Left ventricle myocardium inferior (tissue), 1 donor: ENCODE measurements at regions not wholly inside any gene's neighbourhood (a gene's known extent, or its start where the extent isn't known, plus 50 kb on each side); places are given as distances from the start of the nearest gene placed in this dataset.

Experiments used
- DNase-seq: peaks from one replicate; pipeline ENCODE4 v3.0.0-alpha.2; 2020
- H3K27ac ChIP-seq: fragments of 200-600 bp; replicated peaks from 2 replicates; pipeline ENCODE4 v1.8.0; 2021
- H3K27me3 ChIP-seq: fragments of 200-600 bp; 2 replicates; pipeline ENCODE4 v1.8.0; 2021; ENCODE audit warnings: low read depth
- H3K36me3 ChIP-seq: fragments of 200-600 bp; 2 replicates; pipeline ENCODE4 v1.8.0; 2021
- H3K4me1 ChIP-seq: fragments of 200-600 bp; 2 replicates; pipeline ENCODE4 v1.8.0; 2021
- H3K4me3 ChIP-seq: fragments of 200-600 bp; 2 replicates; pipeline ENCODE4 v1.8.0; 2021; ENCODE audit warnings: mild to moderate bottlenecking, moderate library complexity
- H3K9me3 ChIP-seq: fragments of 200-600 bp; replicated peaks from 2 replicates; pipeline ENCODE4 v1.8.0; 2021
- CTCF ChIP-seq: fragments of 200-600 bp; IDR thresholded peaks from 2 replicates; pipeline ENCODE4 v1.8.0; 2021; ENCODE audit warnings: antibody characterized with exemption, mild to moderate bottlenecking, borderline replicate concordance
- intact Hi-C: fragments of 100-400 bp; cut with micrococcal nuclease; formaldehyde crosslinking; loops from one replicate; pipeline ENCODE4 v1.11.0; 2022
- donor health status: DM: no; HTN: yes; CAD: no; lungs with severe emphysema.

- no peak overlapping the region for H3K4me3 ChIP-seq
- peaks cover 100% of the 10 kb centered on the region for H3K4me1 ChIP-seq
- no peaks in the 10 kb centered on the region for H3K9me3 ChIP-seq
- peak; percentile 84 for DNase-seq
- no peaks in the 10 kb centered on the region for H3K27me3 ChIP-seq
- intact Hi-C loops = no loop called here
- peak overlapping the region; percentile 83 for H3K27ac ChIP-seq
- TF ChIP-seq CTCF = no peak
- H3K36me3 ChIP-seq = peaks cover 15% of the 10 kb centered on the region
Measured at GRCh38 chr12:124497658-124498057, 69.8 kb downstream of the NCOR2 start.

- intact Hi-C loops = no loop called here
Measured at GRCh38 chr12:124497039-124497438, 70.4 kb downstream of the NCOR2 start.

GRCh38 chr12:124496584-124496983, 70.8 kb downstream of the NCOR2 start:
- TF ChIP-seq CTCF = no peak
- peaks cover 100% of the 10 kb centered on the region for H3K4me1 ChIP-seq
- H3K4me3 ChIP-seq = no peak overlapping the region
- DNase-seq = no peak
- no peaks in the 10 kb centered on the region for H3K27me3 ChIP-seq
- intact Hi-C loops = no loop called here
- peaks cover 15% of the 10 kb centered on the region for H3K36me3 ChIP-seq
- no peaks in the 10 kb centered on the region for H3K9me3 ChIP-seq
- H3K27ac ChIP-seq = peak overlapping the region; percentile 83

More at GRCh38 chr12:124497039-124497438, 70.4 kb downstream of the NCOR2 start:
- TF ChIP-seq CTCF = no peak
- Histone ChIP-seq H3K36me3 (peaks cover 15% of the 10 kb centered on the region), H3K4me1 (peaks cover 100% of the 10 kb centered on the region), H3K27ac (peak overlapping the region; percentile 83), H3K9me3 (no peaks in the 10 kb centered on the region), H3K27me3 (no peaks in the 10 kb centered on the region), H3K4me3 (no peak overlapping the region)
- peak; percentile 52 for DNase-seq

- peaks cover 15% of the 10 kb centered on the region for H3K36me3 ChIP-seq
- no peak for DNase-seq
- TF ChIP-seq CTCF = no peak
- intact Hi-C loops = no loop called here
- no peak overlapping the region for H3K4me3 ChIP-seq
- H3K9me3 ChIP-seq = no peaks in the 10 kb centered on the region
- H3K27me3 ChIP-seq = no peaks in the 10 kb centered on the region
- H3K4me1 ChIP-seq = peaks cover 100% of the 10 kb centered on the region
- H3K27ac ChIP-seq = peak overlapping the region; percentile 83
Measured at GRCh38 chr12:124495194-124495983, 72.0 kb downstream of the NCOR2 start.

- no peaks in the 10 kb centered on the region for H3K27me3 ChIP-seq
- no peaks in the 10 kb centered on the region for H3K9me3 ChIP-seq
- no peak overlapping the region for H3K4me3 ChIP-seq
- DNase-seq = no peak
- no peak overlapping the region for H3K27ac ChIP-seq
- TF ChIP-seq CTCF = no peak
- H3K36me3 ChIP-seq = peaks cover 15% of the 10 kb centered on the region
- intact Hi-C loops = no loop called here
- H3K4me1 ChIP-seq = peaks cover 100% of the 10 kb centered on the region
Measured at GRCh38 chr12:124494751-124495129, 72.7 kb downstream of the NCOR2 start.
